Mucosa of descending colon (tissue), 3 donors: ENCODE measurements at regions not wholly inside any gene's neighbourhood (a gene's known extent, or its start where the extent isn't known, plus 50 kb on each side); places are given as distances from the start of the nearest gene placed in this dataset.

ENCODE experiments used
- ATAC-seq: fragments of 200-7000 bp; cut with Tn5 transposase; one replicate; pipeline ENCODE4 v1.9.1; 2020; ENCODE audit warnings: mild to moderate bottlenecking, moderate library complexity
- DNase-seq, 3 donors: peaks; one replicate each; pipeline ENCODE4 v3.0.0-alpha.2; 2020
- H3K36me3 ChIP-seq: fragments of 200-600 bp; one replicate; pipeline ENCODE4 v1.8.0; 2021; ENCODE audit warnings: low read depth, mild to moderate bottlenecking
- H3K4me1 ChIP-seq: fragments of 200-600 bp; one replicate; pipeline ENCODE4 v1.8.0; 2021; ENCODE audit warnings: low read depth, mild to moderate bottlenecking
- H3K4me3 ChIP-seq: fragments of 200-600 bp; one replicate; pipeline ENCODE4 v1.8.0; 2021; ENCODE audit warnings: mild to moderate bottlenecking
- H3K9me3 ChIP-seq: fragments of 200-600 bp; one replicate; pipeline ENCODE4 v1.8.0; 2021; ENCODE audit warnings: mild to moderate bottlenecking
- intact Hi-C, 2 donors: fragments of 100-400 bp; cut with DNase I in 1 of 2; cut with micrococcal nuclease in 1 of 2; formaldehyde crosslinking; loops; one replicate each; pipeline versions ENCODE4 v1.11.0 to v1.11.1; 2022; cut with DNase I, micrococcal nuclease
- TF ChIP-seq, protein P1 (sequence below): fragments of 200-600 bp; IDR thresholded peaks from one replicate; pipeline ENCODE4 v1.8.0; 2022; ENCODE audit warnings: antibody characterized with exemption, mild to moderate bottlenecking
- donor health status: DM: no; HTN: no; CAD: no; lungs with moderate emphysema.
- donor health status: DM: no; HTN: no; CAD: no.
- donor health status: DM: no; HTN: yes; CAD: no.

- intact Hi-C loops, result no loop called here
Measured at GRCh38 chr6:140976806-140977205, 1155.9 kb upstream of the GJE1 start.

DNA sequence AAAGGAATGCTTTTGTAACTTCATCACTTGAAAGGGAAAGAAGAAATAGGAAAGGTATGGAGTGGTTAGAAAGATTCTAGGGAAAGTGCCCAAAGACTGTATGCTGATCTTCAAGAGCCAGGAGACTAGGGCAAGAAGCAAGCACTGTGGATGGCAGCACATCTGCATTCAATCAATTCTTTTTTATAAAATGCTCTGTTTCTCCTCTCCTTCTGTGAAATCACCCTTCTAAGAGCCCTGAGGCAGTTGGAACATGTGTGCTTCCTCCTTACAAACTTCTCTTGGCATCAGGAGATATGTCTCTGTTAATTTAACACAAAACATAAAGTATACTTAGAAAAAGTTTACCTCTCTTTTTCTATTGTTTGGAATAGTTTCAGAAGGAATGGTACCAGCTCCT lies 1162.2 kb upstream of the GJE1 start:
- Histone ChIP-seq H3K4me3 (no peak overlapping the region), H3K9me3 (no peaks in the 10 kb centered on the region), H3K36me3 (no peaks in the 10 kb centered on the region), H3K4me1 (no peaks in the 10 kb centered on the region)
- no peak for DNase-seq
- intact Hi-C loops, result no loop called here
- no peak for ATAC-seq
- TF ChIP-seq, protein P1, sequence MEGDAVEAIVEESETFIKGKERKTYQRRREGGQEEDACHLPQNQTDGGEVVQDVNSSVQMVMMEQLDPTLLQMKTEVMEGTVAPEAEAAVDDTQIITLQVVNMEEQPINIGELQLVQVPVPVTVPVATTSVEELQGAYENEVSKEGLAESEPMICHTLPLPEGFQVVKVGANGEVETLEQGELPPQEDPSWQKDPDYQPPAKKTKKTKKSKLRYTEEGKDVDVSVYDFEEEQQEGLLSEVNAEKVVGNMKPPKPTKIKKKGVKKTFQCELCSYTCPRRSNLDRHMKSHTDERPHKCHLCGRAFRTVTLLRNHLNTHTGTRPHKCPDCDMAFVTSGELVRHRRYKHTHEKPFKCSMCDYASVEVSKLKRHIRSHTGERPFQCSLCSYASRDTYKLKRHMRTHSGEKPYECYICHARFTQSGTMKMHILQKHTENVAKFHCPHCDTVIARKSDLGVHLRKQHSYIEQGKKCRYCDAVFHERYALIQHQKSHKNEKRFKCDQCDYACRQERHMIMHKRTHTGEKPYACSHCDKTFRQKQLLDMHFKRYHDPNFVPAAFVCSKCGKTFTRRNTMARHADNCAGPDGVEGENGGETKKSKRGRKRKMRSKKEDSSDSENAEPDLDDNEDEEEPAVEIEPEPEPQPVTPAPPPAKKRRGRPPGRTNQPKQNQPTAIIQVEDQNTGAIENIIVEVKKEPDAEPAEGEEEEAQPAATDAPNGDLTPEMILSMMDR, result no peak

More at GRCh38 chr6:140976806-140977205, 1155.9 kb upstream of the GJE1 start:
- TF ChIP-seq, protein P1, result no peak
- DNase-seq (no peak), ATAC-seq (no peak)
- Histone ChIP-seq H3K4me1 (no peaks in the 10 kb centered on the region), H3K36me3 (no peaks in the 10 kb centered on the region), H3K4me3 (no peak overlapping the region), H3K9me3 (no peaks in the 10 kb centered on the region)

GRCh38 chr6:140968062-140968461 lies 1164.7 kb upstream of the GJE1 start:
- H3K4me3 ChIP-seq, result no peak overlapping the region
- intact Hi-C loops, result no loop called here
- H3K4me1 ChIP-seq, result no peaks in the 10 kb centered on the region
- TF ChIP-seq, protein P1, result no peak
- no peaks in the 10 kb centered on the region for H3K36me3 ChIP-seq
- DNase-seq, result no peak
- H3K9me3 ChIP-seq, result no peaks in the 10 kb centered on the region
- ATAC-seq, result no peak

GRCh38 chr6:140966676-140967075 lies 1166.0 kb upstream of the GJE1 start:
- Histone ChIP-seq H3K9me3 (no peaks in the 10 kb centered on the region), H3K4me1 (no peaks in the 10 kb centered on the region), H3K4me3 (no peak overlapping the region), H3K36me3 (no peaks in the 10 kb centered on the region)
- intact Hi-C loops, result no loop called here
- ATAC-seq (no peak), DNase-seq (no peak)
- TF ChIP-seq, protein P1, result no peak

GRCh38 chr6:140960566-140960965 lies 1172.2 kb upstream of the GJE1 start:
- H3K9me3 ChIP-seq, result no peaks in the 10 kb centered on the region
- no peak for ATAC-seq
- TF ChIP-seq, protein P1, result no peak
- DNase-seq, result no peak
- H3K4me1 ChIP-seq, result no peaks in the 10 kb centered on the region
- no peaks in the 10 kb centered on the region for H3K36me3 ChIP-seq
- intact Hi-C loops, result no loop called here
- no peak overlapping the region for H3K4me3 ChIP-seq

GRCh38 chr6:140957386-140957785 lies 1175.3 kb upstream of the GJE1 start:
- TF ChIP-seq, protein P1, result no peak
- Histone ChIP-seq H3K36me3 (no peaks in the 10 kb centered on the region), H3K4me3 (no peak overlapping the region), H3K4me1 (no peaks in the 10 kb centered on the region), H3K9me3 (no peaks in the 10 kb centered on the region)
- ATAC-seq, result no peak
- intact Hi-C loops, result no loop called here
- no peak for DNase-seq
